ENCODE measurements at regions not wholly inside any gene's neighbourhood (a gene's known extent, or its start where the extent isn't known, plus 50 kb on each side); places are given as distances from the start of the nearest gene placed in this dataset.
A peak's percentile ranks its signal among the peaks of the same experiment; 100 is the strongest.

GRCh38 chr10:27383595-27384542, 120.2 kb upstream of the RAB18 start:
- no peak overlapping the region for H3K4ac ChIP-seq (ENCODE audit: low read depth, low read length)
- no peak overlapping the region for H3K23ac ChIP-seq (ENCODE audit: low read depth, low read length)
- H4K20me1 ChIP-seq (ENCODE audit: insufficient read depth, low read length): no peaks in the 10 kb centered on the region
- in situ Hi-C loops (cut with MboI; ENCODE audit: low sequenced_read_pairs) (no loop called here), dilution Hi-C loops (cut with HindIII; ENCODE audit: low sequenced_read_pairs, unreplicated experiment) (no loop called here), intact Hi-C loops (cut with micrococcal nuclease) (no loop called here)
- H4K5ac ChIP-seq (ENCODE audit: low read depth, low read length): no peak overlapping the region
- ChIA-PET CTCF (interaction anchor here (0.6 kb wide), 1 partner anchor 160 kb away, joined by 5 read pairs; no protein-coding TSS in a partner anchor), POLR2A (ENCODE audit: unreplicated experiment) (no interaction called here)
- no peak overlapping the region for H4K91ac ChIP-seq (ENCODE audit: insufficient read depth, low read depth, low read length)
- H3K9me3 ChIP-seq (ENCODE audit: control insufficient read depth, insufficient read depth, low read length): no peaks in the 10 kb centered on the region
- no peak overlapping the region for H2BK20ac ChIP-seq (ENCODE audit: low read depth, low read length)
- WGBS, 2 experiments (ENCODE audit: extremely low coverage in 2 of 2, insufficient read length in 1 of 2): no CpG with 5 or more reads among the region's 5 CpGs
- H3K27ac ChIP-seq (ENCODE audit: insufficient read depth, low read length): no peak overlapping the region
- H2AFZ ChIP-seq (replicated peaks; ENCODE audit: low read length, poor library complexity): peak overlapping the region; percentile 69
- TF ChIP-seq POLR2A (IDR thresholded peaks at IDR 0.05; ENCODE audit: low read depth, low read length) (no peak), CEBPB (IDR thresholded peaks at IDR 0.05; ENCODE audit: low read depth, low read length) (no peak)
- 0 out of 2 replicates have a peak, but pooled peaks cover 2% of the 10 kb centered on the region for H3K4me1 ChIP-seq (ENCODE audit: control insufficient read depth, insufficient read depth, low read length)
- peak; percentile 60 for ATAC-seq (ENCODE audit: low read depth)
- H4K8ac ChIP-seq (ENCODE audit: low read depth in 2 of 2, low read length in 2 of 2): no peak overlapping the region
- H2AK9ac ChIP-seq (replicated peaks; ENCODE audit: low read depth, low read length, poor library complexity): no peak overlapping the region
- peak overlapping the region; percentile 87; the same call in 1 of the 2 replicates for H2AK5ac ChIP-seq (ENCODE audit: low read depth, low read length)
- no peak overlapping the region for H3K4me3 ChIP-seq (ENCODE audit: insufficient read depth, low read depth, low read length)
- no peak overlapping the region for H3K4me2 ChIP-seq (ENCODE audit: low read depth, low read length)
- no peaks in the 10 kb centered on the region for H3K36me3 ChIP-seq (ENCODE audit: control insufficient read depth, insufficient read depth, low read length)
- no peak overlapping the region for H3K9ac ChIP-seq (ENCODE audit: low read depth, low read length)
- H3K56ac ChIP-seq (ENCODE audit: extremely low read depth, insufficient read depth, low read length): no peak overlapping the region
- no peak overlapping the region for H2BK15ac ChIP-seq (ENCODE audit: low read depth, low read length)
- H2BK5ac ChIP-seq (ENCODE audit: low read depth, low read length, poor library complexity, severe bottlenecking): no peak overlapping the region
- H3K18ac ChIP-seq (ENCODE audit: low read depth, low read length): peak overlapping the region; percentile 50; the same call in 1 of the 2 replicates
- no TSS peak for BruUV-seq (replicated peaks)
- no peak overlapping the region for H3K14ac ChIP-seq (replicated peaks; ENCODE audit: low read depth, low read length)
- H3K9me1 ChIP-seq (ENCODE audit: insufficient read depth, low read length): peaks cover 3% of the 10 kb centered on the region; the same call in 1 of the 2 replicates
- H3K79me1 ChIP-seq (ENCODE audit: low read depth in 1 of 2, low read length in 2 of 2): no peaks in the 10 kb centered on the region
- peak; percentile 6 for DNase-seq
- no peak overlapping the region for H2BK120ac ChIP-seq (ENCODE audit: low read depth, low read length)
- H3K27me3 ChIP-seq (ENCODE audit: control insufficient read depth, insufficient read depth, low read length): peaks cover 1% of the 10 kb centered on the region; the same call in 1 of the 2 replicates
